Karpas-422 (cell line): ENCODE measurements at regions not wholly inside any gene's neighbourhood (a gene's known extent, or its start where the extent isn't known, plus 50 kb on each side); places are given as distances from the start of the nearest gene placed in this dataset.

Experiments used
- DNase-seq: peaks from one replicate; pipeline ENCODE4 v3.0.0-alpha.2; 2015
- H2AFZ ChIP-seq: fragments of 200-600 bp; sonication (generic); 2 replicates; pipeline ENCODE4 v1.6.1; 2014; ENCODE audit warnings: antibody characterized with exemption, low read length, mixed read lengths
- H3K27ac ChIP-seq: fragments of 200-600 bp; sonication (generic); 2 replicates; pipeline ENCODE4 v1.5.1; 2014; ENCODE audit warnings: mild to moderate bottlenecking, low read length, moderate library complexity
- H3K27me3 ChIP-seq: fragments of 200-600 bp; sonication (generic); 2 replicates; pipeline ENCODE4 v1.6.1; 2014; ENCODE audit warnings: low read length, mixed read lengths
- H3K36me3 ChIP-seq: fragments of 200-600 bp; sonication (generic); 2 replicates; pipeline ENCODE4 v1.6.1; 2014; ENCODE audit warnings: low read length, mixed read lengths; ENCODE audit not compliant: insufficient read depth
- H3K4me1 ChIP-seq: fragments of 200-600 bp; sonication (generic); 2 replicates; pipeline ENCODE4 v1.6.1; 2014; ENCODE audit warnings: mild to moderate bottlenecking, low read length, mixed read lengths
- H3K4me2 ChIP-seq: fragments of 200-600 bp; sonication (generic); 2 replicates; pipeline ENCODE4 v1.6.1; 2014; ENCODE audit warnings: low read length, low read depth, mild to moderate bottlenecking; ENCODE audit not compliant: poor library complexity, severe bottlenecking
- H3K4me3 ChIP-seq: fragments of 200-600 bp; sonication (generic); 2 replicates; pipeline ENCODE4 v1.5.1; 2014; ENCODE audit warnings: mild to moderate bottlenecking, antibody characterized with exemption, low read length, mixed read lengths
- H3K79me2 ChIP-seq: fragments of 200-600 bp; sonication (generic); 2 replicates; pipeline ENCODE4 v1.6.1; 2014; ENCODE audit warnings: mild to moderate bottlenecking, low read length, mixed read lengths
- H3K9ac ChIP-seq: fragments of 200-600 bp; sonication (generic); 2 replicates; pipeline ENCODE4 v1.6.0; 2014; ENCODE audit warnings: low read length
- H3K9me2 ChIP-seq: fragments of 200-600 bp; sonication (generic), shearing (Covaris generic); replicated peaks from 2 replicates; pipeline ENCODE4 v1.6.0; 2014; ENCODE audit warnings: mild to moderate bottlenecking, low read length, moderate library complexity; ENCODE audit not compliant: insufficient read depth
- H3K9me3 ChIP-seq: fragments of 300-700, 200-600 bp; sonication (generic); 2 replicates; pipeline ENCODE4 v1.6.1; 2014; ENCODE audit warnings: low read length, mixed read lengths
- H4K20me1 ChIP-seq: fragments of 200-600 bp; sonication (generic); 2 replicates; pipeline ENCODE4 v1.6.1; 2014; ENCODE audit warnings: mild to moderate bottlenecking, antibody characterized with exemption, low read length, low read depth; ENCODE audit not compliant: insufficient read depth

DNA sequence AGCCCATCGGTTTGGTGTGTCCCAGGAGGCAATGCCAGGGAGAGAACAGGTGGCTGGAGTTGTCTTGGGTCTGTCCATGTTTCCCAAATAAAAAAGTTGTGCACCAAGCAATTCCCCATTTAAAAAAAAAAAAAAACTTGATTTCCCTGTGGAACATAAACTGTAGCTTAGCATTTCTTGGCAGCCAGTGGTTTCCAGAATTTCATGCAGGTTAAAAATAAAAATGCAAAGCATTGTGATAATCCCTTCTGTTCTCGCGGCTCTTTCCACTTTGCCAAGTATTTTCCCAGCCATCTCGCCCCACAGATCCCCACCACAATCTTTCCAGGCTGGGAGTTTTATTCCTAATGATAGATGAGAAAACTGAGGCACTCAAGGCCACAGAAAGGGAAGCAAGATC, 51.4 kb upstream of the MSX1 start:
- no peaks in the 10 kb centered on the region for H4K20me1 ChIP-seq
- no peaks in the 10 kb centered on the region for H3K4me1 ChIP-seq
- H3K27ac ChIP-seq = no peak overlapping the region
- no peak for DNase-seq
- H2AFZ ChIP-seq = no peak overlapping the region
- H3K4me3 ChIP-seq = no peak overlapping the region
- no peaks in the 10 kb centered on the region for H3K9me2 ChIP-seq
- H3K4me2 ChIP-seq = no peak overlapping the region
- H3K9me3 ChIP-seq = no peaks in the 10 kb centered on the region
- H3K79me2 ChIP-seq = no peaks in the 10 kb centered on the region
- no peak overlapping the region for H3K9ac ChIP-seq
- no peaks in the 10 kb centered on the region for H3K36me3 ChIP-seq
- H3K27me3 ChIP-seq = no peaks in the 10 kb centered on the region; the same call in 1 of the 2 replicates

DNA sequence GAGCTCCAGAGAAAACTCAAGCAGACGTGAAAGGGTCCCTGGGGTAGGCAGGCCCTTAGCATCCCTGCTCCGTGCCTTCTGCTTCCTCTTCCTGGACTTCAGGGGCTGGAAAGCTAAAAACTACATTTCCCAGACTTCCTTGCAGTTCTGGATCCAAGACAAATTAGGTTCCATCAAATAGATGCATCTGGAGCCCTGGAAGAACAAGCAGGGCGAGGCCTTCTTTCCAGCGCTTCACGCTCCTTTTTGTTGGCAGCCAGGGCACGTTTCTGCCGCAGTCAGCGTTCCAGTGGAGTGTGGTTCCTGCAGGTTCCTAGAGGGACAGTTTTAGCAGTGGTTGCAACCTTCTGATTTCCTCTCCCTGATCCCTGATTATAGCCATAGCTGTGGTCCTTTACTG, 53.6 kb upstream of the MSX1 start:
- Histone ChIP-seq H3K79me2 (no peaks in the 10 kb centered on the region), H3K9me3 (no peaks in the 10 kb centered on the region), H3K4me2 (no peak overlapping the region), H3K36me3 (no peaks in the 10 kb centered on the region), H2AFZ (no peak overlapping the region), H3K4me3 (no peak overlapping the region), H3K9ac (no peak overlapping the region), H3K27me3 (no peaks in the 10 kb centered on the region; the same call in 1 of the 2 replicates), H3K4me1 (no peaks in the 10 kb centered on the region), H3K27ac (no peak overlapping the region), H4K20me1 (no peaks in the 10 kb centered on the region), H3K9me2 (no peaks in the 10 kb centered on the region)
- DNase-seq = no peak

DNA sequence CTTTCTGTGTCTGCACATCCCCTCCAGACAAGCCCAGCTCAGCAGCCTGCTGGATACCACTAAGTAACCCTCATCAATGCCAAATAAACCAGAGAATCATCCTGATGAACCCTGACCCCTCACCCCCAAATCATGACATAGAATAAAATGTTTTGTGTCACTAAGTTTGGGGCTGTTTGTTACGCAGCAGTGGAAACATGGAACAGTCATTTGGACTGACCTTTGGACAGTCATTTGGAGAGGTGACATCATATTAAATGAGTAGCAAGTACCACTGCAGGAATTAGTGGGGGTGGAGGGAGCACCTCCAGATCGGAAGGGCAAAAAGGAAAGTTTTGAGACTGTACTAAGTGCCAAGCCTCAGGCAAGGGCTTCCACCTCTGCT, 55.6 kb upstream of the MSX1 start:
- Histone ChIP-seq H3K79me2 (no peaks in the 10 kb centered on the region), H2AFZ (no peak overlapping the region), H3K4me1 (no peaks in the 10 kb centered on the region), H3K27me3 (no peaks in the 10 kb centered on the region), H3K9ac (no peak overlapping the region), H3K4me2 (no peak overlapping the region), H4K20me1 (no peaks in the 10 kb centered on the region), H3K9me3 (no peaks in the 10 kb centered on the region), H3K9me2 (no peaks in the 10 kb centered on the region), H3K4me3 (no peak overlapping the region), H3K27ac (no peak overlapping the region), H3K36me3 (no peaks in the 10 kb centered on the region)
- DNase-seq = no peak

DNA sequence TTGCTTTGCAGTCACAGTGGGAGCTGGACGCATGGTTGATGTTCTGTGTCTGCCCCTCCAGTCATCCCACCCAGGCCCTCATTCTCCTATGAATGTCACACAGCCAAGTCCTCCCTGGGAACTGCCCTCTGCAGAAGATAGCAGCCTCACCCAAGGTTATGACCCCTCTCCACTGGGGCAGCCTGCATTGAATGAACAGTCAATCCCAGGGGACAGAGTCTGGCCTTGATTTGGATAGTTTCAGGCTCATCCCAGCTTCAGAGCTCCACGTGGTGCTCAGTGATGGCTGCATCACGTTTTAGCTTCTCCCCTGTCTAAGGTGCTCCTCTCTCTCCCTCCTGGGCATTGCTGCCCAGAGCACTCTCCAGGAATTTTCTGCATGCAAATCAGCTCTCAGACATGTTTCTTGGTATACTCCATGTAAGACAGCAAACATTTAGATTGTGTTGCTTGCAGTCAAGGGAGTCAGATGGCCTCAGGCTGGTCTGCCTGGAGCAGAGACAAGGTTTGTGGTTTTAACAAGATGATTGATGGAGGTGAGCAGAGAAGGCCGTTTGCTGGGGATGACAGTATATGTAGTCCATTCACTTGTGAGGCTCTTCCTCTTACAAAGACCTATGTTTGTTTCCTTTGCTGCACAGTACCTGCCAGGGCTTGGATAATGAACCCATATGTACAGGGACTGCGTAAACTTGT, 56.1 kb upstream of the MSX1 start:
- Histone ChIP-seq H3K4me2 (no peak overlapping the region), H4K20me1 (no peaks in the 10 kb centered on the region), H3K79me2 (no peaks in the 10 kb centered on the region), H3K27me3 (no peaks in the 10 kb centered on the region), H2AFZ (no peak overlapping the region), H3K36me3 (no peaks in the 10 kb centered on the region), H3K9me3 (no peaks in the 10 kb centered on the region), H3K9ac (no peak overlapping the region), H3K9me2 (no peaks in the 10 kb centered on the region), H3K4me3 (no peak overlapping the region), H3K27ac (no peak overlapping the region), H3K4me1 (no peaks in the 10 kb centered on the region)
- DNase-seq = no peak

DNA sequence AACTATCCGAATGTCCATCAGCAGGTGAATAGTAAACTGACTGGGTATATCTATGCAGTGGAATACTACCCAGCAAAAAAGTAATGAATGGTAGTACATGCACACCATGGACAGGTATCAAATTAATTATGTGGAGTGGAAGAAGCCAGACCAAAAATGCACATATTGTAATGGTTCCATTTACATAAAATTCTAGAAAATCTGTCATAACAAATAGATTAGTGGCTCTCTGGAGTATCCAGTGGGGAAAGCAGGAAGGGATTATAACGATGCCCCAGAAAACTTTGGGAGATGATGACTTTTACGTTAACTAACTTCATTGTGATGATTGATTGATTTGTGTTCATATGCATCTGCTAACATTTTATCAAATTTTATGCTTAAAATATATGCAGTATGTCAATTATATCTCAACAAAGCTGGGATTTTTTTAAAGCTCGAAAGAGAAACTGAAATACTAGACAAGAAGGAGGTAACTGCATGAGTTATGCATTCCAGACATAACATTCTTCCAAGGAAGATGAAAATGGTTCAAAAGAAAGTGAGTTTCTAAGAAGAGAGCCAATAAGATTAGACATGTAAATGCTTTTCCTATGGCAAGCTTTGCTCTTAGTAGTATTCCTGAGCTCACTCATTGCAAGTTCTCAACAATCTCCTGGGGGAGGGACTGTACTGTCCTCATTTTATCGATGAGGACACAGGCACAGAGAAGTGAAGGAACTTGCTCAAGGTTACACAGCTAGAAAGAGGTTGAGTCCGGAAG, 58.6 kb upstream of the MSX1 start:
- Histone ChIP-seq H2AFZ (no peak overlapping the region), H3K9me2 (no peaks in the 10 kb centered on the region), H3K36me3 (no peaks in the 10 kb centered on the region), H4K20me1 (no peaks in the 10 kb centered on the region), H3K4me2 (no peak overlapping the region), H3K79me2 (no peaks in the 10 kb centered on the region), H3K27me3 (no peaks in the 10 kb centered on the region), H3K4me1 (no peaks in the 10 kb centered on the region), H3K9me3 (no peaks in the 10 kb centered on the region), H3K4me3 (no peak overlapping the region), H3K9ac (no peak overlapping the region), H3K27ac (no peak overlapping the region)
- DNase-seq = no peak

DNA sequence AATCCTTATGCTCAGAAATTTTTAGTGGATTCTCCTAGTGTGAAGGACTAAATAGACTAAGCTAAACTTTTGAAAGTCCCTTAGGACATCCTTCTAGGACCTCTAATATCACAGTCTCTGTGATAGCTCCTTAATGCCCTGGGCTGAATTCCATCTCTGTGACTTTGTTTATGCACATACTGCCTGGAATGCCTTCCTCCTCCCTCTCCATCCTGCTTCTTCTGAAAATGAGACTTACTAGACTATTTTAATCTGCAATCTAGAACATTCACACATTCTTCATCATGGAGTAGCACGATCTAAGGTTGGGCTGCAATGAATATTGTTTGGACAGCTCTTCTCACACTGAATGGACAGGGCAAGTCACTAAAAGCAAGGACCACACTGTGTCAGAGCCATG, 65.0 kb upstream of the MSX1 start:
- no peaks in the 10 kb centered on the region for H3K79me2 ChIP-seq
- H3K27ac ChIP-seq = no peak overlapping the region
- DNase-seq = no peak
- H3K4me2 ChIP-seq = no peak overlapping the region
- no peak overlapping the region for H3K4me3 ChIP-seq
- peaks cover 4% of the 10 kb centered on the region for H3K4me1 ChIP-seq
- H4K20me1 ChIP-seq = no peaks in the 10 kb centered on the region
- H3K9me3 ChIP-seq = no peaks in the 10 kb centered on the region
- no peak overlapping the region for H2AFZ ChIP-seq
- no peaks in the 10 kb centered on the region for H3K27me3 ChIP-seq
- 0 out of 2 replicates have a peak, but pooled peaks cover 3% of the 10 kb centered on the region for H3K9me2 ChIP-seq
- H3K9ac ChIP-seq = no peak overlapping the region
- no peaks in the 10 kb centered on the region for H3K36me3 ChIP-seq

DNA sequence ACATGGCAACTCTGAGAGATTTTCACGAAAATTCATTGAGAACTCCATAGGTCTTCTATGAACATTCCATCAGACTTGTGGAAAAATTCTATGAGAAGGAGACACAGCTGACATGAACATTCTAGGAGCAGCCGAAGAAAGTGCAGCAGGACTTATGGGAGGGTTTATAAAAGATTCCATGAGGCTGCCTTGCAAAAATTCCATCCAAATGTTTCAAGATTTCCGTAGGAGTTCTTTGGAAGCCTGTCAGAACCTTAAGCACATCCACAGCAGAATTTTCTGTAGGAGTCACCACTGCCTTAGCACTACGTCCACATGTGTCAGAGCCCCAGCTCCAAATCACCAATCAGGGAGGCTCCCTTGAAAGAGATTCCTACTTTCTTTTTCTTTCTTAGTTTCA, 67.0 kb upstream of the MSX1 start:
- Histone ChIP-seq H3K9me3 (peaks cover 7% of the 10 kb centered on the region), H3K27me3 (no peaks in the 10 kb centered on the region), H2AFZ (no peak overlapping the region), H3K27ac (no peak overlapping the region), H3K79me2 (no peaks in the 10 kb centered on the region), H3K4me3 (no peak overlapping the region), H3K4me1 (peaks cover 7% of the 10 kb centered on the region), H3K36me3 (no peaks in the 10 kb centered on the region), H3K4me2 (no peak overlapping the region), H4K20me1 (no peaks in the 10 kb centered on the region), H3K9me2 (0 out of 2 replicates have a peak, but pooled peaks cover 3% of the 10 kb centered on the region), H3K9ac (no peak overlapping the region)
- no peak for DNase-seq

DNA sequence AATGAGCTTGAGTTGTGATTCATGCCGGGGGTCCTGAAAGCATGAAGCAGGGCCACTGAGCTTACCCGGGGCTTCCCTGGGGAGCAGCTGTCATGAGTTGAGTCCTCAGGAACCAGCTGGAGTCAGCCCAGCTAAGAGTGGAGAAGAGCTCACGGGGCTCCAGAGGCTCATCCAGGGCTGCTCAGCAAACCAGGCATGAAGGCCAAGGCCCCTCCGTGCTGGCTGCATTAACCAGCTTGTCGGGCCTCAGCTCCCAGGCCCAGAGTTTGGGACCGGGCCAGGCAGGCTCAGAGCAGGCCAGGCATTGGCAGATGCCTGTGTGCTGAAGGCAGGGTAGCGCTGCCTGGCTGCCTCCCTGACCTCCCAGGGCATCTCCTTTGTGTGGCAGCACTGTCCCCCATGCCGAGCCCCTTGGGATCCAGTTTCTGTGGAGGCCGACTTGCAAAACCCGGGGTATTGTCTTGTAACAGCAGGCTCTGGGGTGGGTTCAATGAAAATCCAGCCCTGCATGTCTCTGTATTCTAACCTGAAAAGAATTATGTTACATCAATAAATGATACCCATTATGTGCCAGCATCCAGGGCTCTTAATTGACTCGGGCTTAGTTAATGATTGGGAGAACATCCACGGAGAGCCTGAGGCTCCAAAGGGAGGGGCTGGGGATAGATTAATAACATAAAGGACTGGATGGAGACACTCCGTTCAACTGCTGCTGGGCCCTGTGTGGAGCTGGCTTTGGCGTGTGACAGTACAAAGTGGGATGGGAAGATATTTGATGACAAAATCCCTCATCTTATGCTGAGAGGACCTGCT, 68.0 kb upstream of the MSX1 start:
- H3K9ac ChIP-seq = no peak overlapping the region
- 0 out of 2 replicates have a peak, but pooled peaks cover 3% of the 10 kb centered on the region for H3K9me2 ChIP-seq

More for the DNA sequence above, 68.0 kb upstream of the MSX1 start:
- Histone ChIP-seq H3K27me3 (no peaks in the 10 kb centered on the region), H3K27ac (no peak overlapping the region), H3K4me3 (no peak overlapping the region), H3K4me2 (no peak overlapping the region), H3K9me3 (peaks cover 7% of the 10 kb centered on the region), H3K4me1 (peaks cover 7% of the 10 kb centered on the region), H3K79me2 (no peaks in the 10 kb centered on the region), H4K20me1 (no peaks in the 10 kb centered on the region), H3K36me3 (no peaks in the 10 kb centered on the region), H2AFZ (no peak overlapping the region)
- DNase-seq = no peak
